OCI-LY7 (cell line): ENCODE measurements at regions not wholly inside any gene's neighbourhood (a gene's known extent, or its start where the extent isn't known, plus 50 kb on each side); places are given as distances from the start of the nearest gene placed in this dataset.

Experiments used
- BruUV-seq: library from RNA; stranded (reverse); fragments of 400-500 nt; replicated peaks from 2 replicates; lab custom pipeline; 2021; lab: Mats Ljungman, UMichigan
- CTCF ChIA-PET: fragments of 300-600 bp; sonication (Branson Sonifier 250); formaldehyde crosslinking; loops from one replicate; lab custom pipeline; 2022; ENCODE audit warnings: antibody characterized with exemption; ENCODE audit not compliant: unreplicated experiment; lab: Charles Lee
- POLR2A ChIA-PET: fragments of 300-600 bp; sonication (Branson Sonifier 250); formaldehyde crosslinking; loops from one replicate; lab custom pipeline; 2022; ENCODE audit warnings: antibody characterized with exemption; lab: Charles Lee
- DNase-seq: peaks from one replicate; pipeline ENCODE4 v3.0.0-alpha.2; 2015; ENCODE audit warnings: low spot score
- H2AFZ ChIP-seq: fragments of 200-600 bp; sonication (generic), shearing (Covaris generic); 2 replicates; pipeline ENCODE4 v1.6.1; 2014; ENCODE audit warnings: mild to moderate bottlenecking, antibody characterized with exemption, low read length, moderate library complexity
- H3K27ac ChIP-seq: fragments of 200-600 bp; sonication (generic); 2 replicates; pipeline ENCODE4 v1.5.1; 2014; ENCODE audit warnings: mixed run types, low read depth, mild to moderate bottlenecking, moderate library complexity, low read length, inconsistent platforms; ENCODE audit not compliant: poor library complexity, severe bottlenecking
- H3K36me3 ChIP-seq: fragments of 200-600 bp; sonication (generic); 2 replicates; pipeline ENCODE4 v1.6.1; 2014; ENCODE audit warnings: mild to moderate bottlenecking, antibody characterized with exemption, low read length, moderate library complexity, mixed read lengths; ENCODE audit not compliant: insufficient read depth
- H3K4me1 ChIP-seq: fragments of 200-600 bp; sonication (generic); 2 replicates; pipeline ENCODE4 v1.5.1; 2014; ENCODE audit warnings: mild to moderate bottlenecking, low read length; ENCODE audit not compliant: insufficient read depth, poor library complexity, severe bottlenecking
- H3K4me2 ChIP-seq: fragments of 200-600 bp; sonication (generic); 2 replicates; pipeline ENCODE4 v1.6.1; 2014; ENCODE audit warnings: mild to moderate bottlenecking, low read length
- H3K4me3 ChIP-seq: fragments of 200-600 bp; sonication (generic); 2 replicates; pipeline ENCODE4 v1.5.1; 2014; ENCODE audit warnings: mild to moderate bottlenecking, low read depth, low read length; ENCODE audit not compliant: poor library complexity, severe bottlenecking
- H3K79me2 ChIP-seq: fragments of 200-600 bp; sonication (generic); 2 replicates; pipeline ENCODE4 v1.6.1; 2016; ENCODE audit warnings: low read depth, mild to moderate bottlenecking, low read length, moderate library complexity, mixed read lengths; ENCODE audit not compliant: insufficient read depth
- H3K9me2 ChIP-seq: fragments of 200-600 bp; sonication (generic); 2 replicates; pipeline ENCODE4 v1.6.1; 2016; ENCODE audit warnings: mild to moderate bottlenecking, low read length, mixed read lengths; ENCODE audit not compliant: insufficient read depth
- H3K9me3 ChIP-seq: fragments of 200-600 bp; sonication (generic); 2 replicates; pipeline ENCODE4 v1.6.1; 2014; ENCODE audit warnings: mild to moderate bottlenecking, mixed run types, low read length, mixed read lengths
- H4K20me1 ChIP-seq: fragments of 200-600 bp; sonication (generic); 2 replicates; pipeline ENCODE4 v1.6.1; 2014; ENCODE audit warnings: mild to moderate bottlenecking, antibody characterized with exemption, low read length, moderate library complexity, mixed read lengths; ENCODE audit not compliant: insufficient read depth
- CTCF ChIP-seq: fragments of 200-600 bp; sonication (generic); conservative IDR thresholded peaks from 2 replicates; pipeline ENCODE4 v1.5.1; 2014; ENCODE audit warnings: mild to moderate bottlenecking, antibody characterized with exemption, low read length, moderate library complexity, mixed read lengths
- EZH2phosphoT487 ChIP-seq: fragments of 200-600 bp; sonication (generic); IDR thresholded peaks from 2 replicates; pipeline ENCODE4 v1.6.1; 2018; ENCODE audit warnings: low read depth, borderline replicate concordance, mild to moderate bottlenecking, mixed run types, antibody characterized with exemption, low read length, moderate library complexity, mixed read lengths
- intact Hi-C: fragments of 100-400 bp; cut with micrococcal nuclease; formaldehyde crosslinking; loops from one replicate; pipeline ENCODE4 v1.10.0; 2022; ENCODE audit not compliant: unreplicated experiment

DNA sequence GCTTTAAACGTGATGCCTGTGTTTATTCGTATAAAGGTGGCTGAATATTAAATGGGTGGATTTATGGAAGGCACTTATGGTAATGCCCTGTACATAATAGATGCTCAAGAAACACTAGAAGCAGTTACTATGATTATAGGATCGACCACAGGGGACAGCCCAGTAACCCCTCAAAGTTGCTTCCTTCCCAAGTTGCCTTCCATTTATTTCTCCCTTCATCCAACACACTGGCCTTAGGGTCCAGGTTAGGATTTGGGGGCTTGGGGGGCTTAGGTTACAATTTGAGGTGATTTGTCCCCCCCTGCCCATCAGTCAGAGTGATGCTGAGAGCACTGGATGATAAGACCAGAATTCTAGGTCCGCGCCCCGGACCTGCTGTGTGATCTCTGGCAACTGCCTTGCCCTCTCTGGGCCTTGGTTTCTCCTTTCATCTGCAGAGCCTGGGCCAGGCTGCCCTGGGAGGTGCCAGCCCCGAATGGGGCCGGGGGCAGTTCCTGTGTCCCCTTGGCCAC, 101.5 kb downstream of the CEBPB start:
- intact Hi-C loops, result no loop called here
- H3K36me3 ChIP-seq, result no peaks in the 10 kb centered on the region
- no peak overlapping the region for H3K4me2 ChIP-seq
- H4K20me1 ChIP-seq, result no peaks in the 10 kb centered on the region
- H3K9me2 ChIP-seq, result no peaks in the 10 kb centered on the region
- TF ChIP-seq CTCF (no peak), EZH2phosphoT487 (no peak)
- H2AFZ ChIP-seq, result no peak overlapping the region
- no peak overlapping the region for H3K4me3 ChIP-seq
- no peaks in the 10 kb centered on the region for H3K79me2 ChIP-seq
- H3K4me1 ChIP-seq, result peaks cover 4% of the 10 kb centered on the region
- POLR2A ChIA-PET, result no interaction called here
- no peak for DNase-seq
- no peaks in the 10 kb centered on the region for H3K9me3 ChIP-seq
- BruUV-seq, result no TSS peak
- no peak overlapping the region for H3K27ac ChIP-seq
- CTCF ChIA-PET, result no interaction called here

GRCh38 chr20:50292591-50293283, 102.1 kb downstream of the CEBPB start:
- no TSS peak for BruUV-seq
- no peaks in the 10 kb centered on the region for H4K20me1 ChIP-seq
- H3K4me1 ChIP-seq, result peaks cover 10% of the 10 kb centered on the region
- no peaks in the 10 kb centered on the region for H3K79me2 ChIP-seq
- no peak overlapping the region for H3K4me2 ChIP-seq
- H3K9me3 ChIP-seq, result no peaks in the 10 kb centered on the region
- H3K4me3 ChIP-seq, result no peak overlapping the region
- TF ChIP-seq EZH2phosphoT487 (no peak), CTCF (no peak)
- ChIA-PET POLR2A (no interaction called here), CTCF (no interaction called here)
- no peak overlapping the region for H3K27ac ChIP-seq
- no peak overlapping the region for H2AFZ ChIP-seq
- no peaks in the 10 kb centered on the region for H3K36me3 ChIP-seq
- DNase-seq, result no peak
- intact Hi-C loops, result no loop called here
- no peaks in the 10 kb centered on the region for H3K9me2 ChIP-seq
